CD14-positive monocyte (primary cell): ENCODE measurements at regions not wholly inside any gene's neighbourhood (a gene's known extent, or its start where the extent isn't known, plus 50 kb on each side); places are given as distances from the start of the nearest gene placed in this dataset.

Experiments
- DNase-seq, 3 donors: peaks; one replicate each; pipeline ENCODE4 v3.0.0-alpha.2; 2011 to 2022
- H2AFZ ChIP-seq: 2 replicates; pipeline ENCODE4 v1.6.0; 2012; ENCODE audit warnings: mild to moderate bottlenecking, low read depth, low read length, inconsistent platforms; ENCODE audit not compliant: insufficient read depth, poor library complexity, severe bottlenecking
- H3K27ac ChIP-seq, 2 donors: 1 replicate in 1 of 2; 2 replicates in 1 of 2; pipeline ENCODE4 v1.5.1; 2012 to 2013; ENCODE audit warnings: low read length in 2 of 2, control low read depth in 1 of 2, inconsistent platforms in 1 of 2, low read depth in 1 of 2, mild to moderate bottlenecking in 1 of 2
- H3K27me3 ChIP-seq, 2 donors: one replicate each; pipeline versions ENCODE4 v1.6.0 to v1.6.1; 2011 to 2013; ENCODE audit warnings: low read length in 2 of 2; ENCODE audit not compliant: control insufficient read depth in 2 of 2, insufficient read depth in 2 of 2
- H3K36me3 ChIP-seq, 2 donors: replicated peaks in 1 of 2; 1 replicate in 1 of 2; 2 replicates in 1 of 2; pipeline versions ENCODE4 v1.5.1 to v1.6.1; 2012 to 2013; ENCODE audit warnings: low read length in 2 of 2, control low read depth in 1 of 2, inconsistent platforms in 1 of 2, mild to moderate bottlenecking in 1 of 2; ENCODE audit not compliant: insufficient read depth in 2 of 2, control insufficient read depth in 1 of 2
- H3K4me1 ChIP-seq, 2 donors: 1 replicate in 1 of 2; 2 replicates in 1 of 2; pipeline versions ENCODE4 v1.5.1 to v1.6.1; 2012 to 2013; ENCODE audit warnings: low read length in 2 of 2, control low read depth in 1 of 2, inconsistent platforms in 1 of 2, mild to moderate bottlenecking in 1 of 2, moderate library complexity in 1 of 2; ENCODE audit not compliant: insufficient read depth in 2 of 2, control insufficient read depth in 1 of 2
- H3K4me2 ChIP-seq: replicated peaks from 2 replicates; pipeline ENCODE3; 2012; ENCODE audit warnings: low read length, moderate library complexity, mild to moderate bottlenecking; ENCODE audit not compliant: poor library complexity, severe bottlenecking; ENCODE audit errors: extremely low read depth
- H3K4me3 ChIP-seq, 3 experiments: fragments of 200-600 bp in 1 of 3; sonication (generic) in 1 of 3; replicated peaks in 1 of 3; 1 replicate in 2 of 3; 2 replicates in 1 of 3; pipeline ENCODE4 v1.5.1; 2011 to 2013; ENCODE audit warnings: low read length in 3 of 3, mild to moderate bottlenecking in 3 of 3, control low read depth in 2 of 3, low read depth in 2 of 3, inconsistent platforms in 1 of 3, moderate library complexity in 1 of 3
- H3K79me2 ChIP-seq: 2 replicates; pipeline ENCODE4 v1.6.0; 2012; ENCODE audit warnings: mild to moderate bottlenecking, control low read depth, inconsistent platforms, low read length, moderate library complexity; ENCODE audit not compliant: insufficient read depth
- H3K9ac ChIP-seq: 2 replicates; pipeline ENCODE4 v1.6.0; 2017; ENCODE audit warnings: low read length, mild to moderate bottlenecking; ENCODE audit not compliant: insufficient read depth, poor library complexity, severe bottlenecking
- H3K9me3 ChIP-seq, 2 donors: replicated peaks in 1 of 2; 1 replicate in 1 of 2; 2 replicates in 1 of 2; pipeline versions ENCODE4 v1.5.1 to v1.6.1; 2012 to 2013; ENCODE audit warnings: low read length in 2 of 2, control low read depth in 1 of 2; ENCODE audit not compliant: control insufficient read depth in 1 of 2, insufficient read depth in 1 of 2
- H4K20me1 ChIP-seq: 2 replicates; pipeline ENCODE4 v1.6.0; 2012; ENCODE audit warnings: mild to moderate bottlenecking, low read length, control low read depth, moderate library complexity; ENCODE audit not compliant: insufficient read depth
- H3K27ac Mint-ChIP-seq, 7 donors: one replicate each; pipeline ENCODE4 v1.8.0; 2020; ENCODE audit warnings: mild to moderate bottlenecking in 7 of 7, mixed read lengths in 7 of 7, moderate library complexity in 6 of 7, inconsistent platforms in 2 of 7
- H3K27me3 Mint-ChIP-seq, 3 donors: one replicate each; pipeline ENCODE4 v1.8.0; 2021 to 2022; ENCODE audit warnings: low read depth in 3 of 3, mild to moderate bottlenecking in 3 of 3, mixed read lengths in 3 of 3, moderate library complexity in 3 of 3, inconsistent platforms in 1 of 3
- H3K36me3 Mint-ChIP-seq, 2 donors: one replicate each; pipeline ENCODE4 v1.8.0; 2020; ENCODE audit warnings: mixed read lengths in 2 of 2, inconsistent platforms in 1 of 2, mild to moderate bottlenecking in 1 of 2
- H3K4me1 Mint-ChIP-seq: one replicate; pipeline ENCODE4 v1.8.0; 2020; ENCODE audit warnings: mild to moderate bottlenecking, mixed read lengths
- H3K4me3 Mint-ChIP-seq, 2 donors: one replicate each; pipeline ENCODE4 v1.8.0; 2020; ENCODE audit warnings: mild to moderate bottlenecking in 2 of 2, mixed read lengths in 2 of 2, moderate library complexity in 1 of 2
- H3K9me3 Mint-ChIP-seq, 7 donors: one replicate each; pipeline ENCODE4 v1.8.0; 2020 to 2022; ENCODE audit warnings: mixed read lengths in 7 of 7, mild to moderate bottlenecking in 6 of 7, moderate library complexity in 6 of 7, inconsistent platforms in 2 of 7
- WGBS: methylation state at CpG from one replicate; pipeline ENCODE4 v1.1.5; 2013; ENCODE audit warnings: missing lambda C conversion rate; ENCODE audit not compliant: insufficient coverage; 5-methylcytosine and 5-hydroxymethylcytosine counted together
- intact Hi-C, 2 donors: fragments of 100-400 bp; cut with micrococcal nuclease; formaldehyde crosslinking; loops; one replicate each; pipeline versions ENCODE4 v1.15.0 to v1.15.1; 2023
- TF ChIP-seq, protein P1 (sequence below): fragments of 200-600 bp; IDR thresholded peaks from one replicate; pipeline ENCODE4 v1.8.0; 2022; ENCODE audit warnings: antibody characterized with exemption, mild to moderate bottlenecking

DNA sequence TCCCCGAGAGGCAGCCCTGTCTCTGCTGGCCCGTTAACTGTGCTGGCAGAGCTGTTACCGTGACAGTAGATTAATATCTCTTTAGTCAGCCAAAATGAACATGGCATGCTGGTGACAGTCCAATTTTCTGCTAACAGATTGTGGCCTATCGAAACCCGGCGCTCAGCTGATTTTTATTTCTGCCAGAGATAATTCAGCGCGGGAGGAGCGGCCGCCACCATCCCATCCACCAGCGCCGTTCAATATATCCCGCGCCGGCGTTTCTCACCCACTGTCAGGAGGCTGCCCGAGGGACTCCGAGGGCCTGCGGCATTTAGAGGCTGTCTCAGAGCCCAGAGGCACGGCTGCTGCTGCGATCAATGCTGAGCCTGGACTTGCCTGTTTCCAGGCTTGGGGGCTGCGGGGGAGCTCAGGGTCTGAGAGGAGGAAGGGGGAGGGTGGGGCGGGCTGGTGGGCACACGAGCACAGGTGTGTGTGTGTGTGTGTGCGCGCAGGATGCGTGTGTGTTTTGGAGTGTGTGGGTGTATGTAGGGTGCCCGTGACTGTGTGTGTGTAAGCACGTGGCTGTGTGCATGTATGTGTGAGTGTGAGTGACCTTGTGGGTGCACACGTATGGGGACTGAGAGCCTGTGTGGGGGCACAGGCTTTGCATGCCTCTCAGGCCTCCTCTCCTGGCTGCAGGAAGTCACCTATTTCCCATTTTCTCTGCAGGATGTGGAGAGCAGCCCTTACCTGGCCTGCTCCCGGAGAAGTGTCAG, 109.7 kb upstream of the ACTRT2 start:
- TF ChIP-seq, protein P1, sequence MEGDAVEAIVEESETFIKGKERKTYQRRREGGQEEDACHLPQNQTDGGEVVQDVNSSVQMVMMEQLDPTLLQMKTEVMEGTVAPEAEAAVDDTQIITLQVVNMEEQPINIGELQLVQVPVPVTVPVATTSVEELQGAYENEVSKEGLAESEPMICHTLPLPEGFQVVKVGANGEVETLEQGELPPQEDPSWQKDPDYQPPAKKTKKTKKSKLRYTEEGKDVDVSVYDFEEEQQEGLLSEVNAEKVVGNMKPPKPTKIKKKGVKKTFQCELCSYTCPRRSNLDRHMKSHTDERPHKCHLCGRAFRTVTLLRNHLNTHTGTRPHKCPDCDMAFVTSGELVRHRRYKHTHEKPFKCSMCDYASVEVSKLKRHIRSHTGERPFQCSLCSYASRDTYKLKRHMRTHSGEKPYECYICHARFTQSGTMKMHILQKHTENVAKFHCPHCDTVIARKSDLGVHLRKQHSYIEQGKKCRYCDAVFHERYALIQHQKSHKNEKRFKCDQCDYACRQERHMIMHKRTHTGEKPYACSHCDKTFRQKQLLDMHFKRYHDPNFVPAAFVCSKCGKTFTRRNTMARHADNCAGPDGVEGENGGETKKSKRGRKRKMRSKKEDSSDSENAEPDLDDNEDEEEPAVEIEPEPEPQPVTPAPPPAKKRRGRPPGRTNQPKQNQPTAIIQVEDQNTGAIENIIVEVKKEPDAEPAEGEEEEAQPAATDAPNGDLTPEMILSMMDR, result no peak

DNA sequence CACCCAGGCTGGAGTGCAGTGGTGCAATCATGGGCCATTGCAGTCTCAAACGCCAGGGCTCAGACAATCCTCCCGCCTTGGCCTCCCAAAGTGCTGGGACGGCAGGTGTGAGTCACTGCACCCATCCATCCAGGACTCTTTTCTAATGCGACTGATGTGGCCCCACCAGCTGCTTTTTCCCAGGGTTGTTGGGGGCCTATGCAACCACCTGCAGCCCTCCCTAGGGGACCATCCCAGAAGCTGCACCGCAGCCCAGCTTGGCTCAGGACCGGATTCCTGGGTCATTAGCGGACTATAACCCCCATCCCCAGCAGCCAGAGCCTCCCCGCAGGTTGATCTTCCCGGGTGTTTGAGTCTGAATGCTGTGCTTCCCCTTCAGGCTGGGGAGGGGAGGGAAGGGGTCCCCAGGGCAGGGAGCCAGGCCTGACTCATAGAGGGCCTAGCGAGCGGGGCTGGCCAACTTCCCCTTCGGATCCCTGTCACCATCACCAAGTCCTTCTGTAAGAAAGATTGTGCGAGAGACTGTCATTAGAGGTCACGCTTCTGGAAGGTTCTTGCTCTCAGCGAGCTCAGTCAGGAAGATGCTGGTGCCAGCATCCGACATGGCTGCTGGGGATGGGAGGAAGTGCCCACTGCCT, 108.7 kb upstream of the ACTRT2 start:
- Mint-ChIP-seq H3K36me3 (no peaks in the 10 kb centered on the region), H3K4me1 (no peaks in the 10 kb centered on the region), H3K27me3 (peaks cover 0 to 6% (median 4%) of the 10 kb centered on the region in 3 donors), H3K27ac (no peak overlapping the region), H3K4me3 (no peak overlapping the region), H3K9me3 (peaks cover 0 to 8% (median 2%) of the 10 kb centered on the region in 7 donors)
- no peak overlapping the region for H3K27ac ChIP-seq
- intact Hi-C loops, result no loop called here
- no peaks in the 10 kb centered on the region for H3K36me3 ChIP-seq
- no peaks in the 10 kb centered on the region for H4K20me1 ChIP-seq
- H3K4me3 ChIP-seq, result no peak overlapping the region
- no peak overlapping the region for H3K9ac ChIP-seq
- DNase-seq, result peak; percentile 21 to 25 (median 21)
- no peak overlapping the region for H3K4me2 ChIP-seq
- H3K9me3 ChIP-seq, result peaks cover 9 to 12% of the 10 kb centered on the region in 2 donors
- TF ChIP-seq, protein P1, result no peak
- 58% methylated on average over 10 of the region's 16 CpGs for WGBS
- no peaks in the 10 kb centered on the region for H3K4me1 ChIP-seq
- H3K79me2 ChIP-seq, result no peaks in the 10 kb centered on the region
- H3K27me3 ChIP-seq, result no peaks in the 10 kb centered on the region
- H2AFZ ChIP-seq, result no peak overlapping the region

More for the DNA sequence above, 109.7 kb upstream of the ACTRT2 start:
- no peaks in the 10 kb centered on the region for H3K36me3 Mint-ChIP-seq
- Histone ChIP-seq H3K9me3 (peaks cover 9 to 12% of the 10 kb centered on the region in 2 donors), H3K9ac (no peak overlapping the region), H3K4me1 (no peaks in the 10 kb centered on the region), H3K27ac (no peak overlapping the region), H3K36me3 (no peaks in the 10 kb centered on the region), H3K4me3 (no peak overlapping the region), H3K4me2 (no peak overlapping the region), H2AFZ (no peak overlapping the region), H3K27me3 (no peaks in the 10 kb centered on the region), H4K20me1 (no peaks in the 10 kb centered on the region), H3K79me2 (no peaks in the 10 kb centered on the region)
- intact Hi-C loops, result no loop called here
- no peaks in the 10 kb centered on the region for H3K4me1 Mint-ChIP-seq
- H3K27me3 Mint-ChIP-seq, result peaks cover 2 to 4% (median 3%) of the 10 kb centered on the region in 3 donors
- peaks cover 0 to 8% (median 2%) of the 10 kb centered on the region in 7 donors for H3K9me3 Mint-ChIP-seq
- DNase-seq, result no peak
- H3K4me3 Mint-ChIP-seq, result no peak overlapping the region
- peak overlapping the region in 1 of 7 donors; percentile 42 for H3K27ac Mint-ChIP-seq
- 95% methylated on average over 22 of the region's 31 CpGs for WGBS
